Body of pancreas (tissue), 4 donors: ENCODE measurements at regions not wholly inside any gene's neighbourhood (a gene's known extent, or its start where the extent isn't known, plus 50 kb on each side); places are given as distances from the start of the nearest gene placed in this dataset.

ENCODE experiments used
- CTCF ChIP-seq, 7 experiments: fragments of 450-650 bp in 4 of 7; fragments of 200-600 bp in 3 of 7; sonication (generic) in 3 of 7; IDR thresholded peaks; one replicate each; pipeline ENCODE4 v1.5.1; 2016 to 2019; ENCODE audit warnings: antibody characterized with exemption in 7 of 7
- POLR2A ChIP-seq, 3 donors: fragments of 450-650 bp; IDR thresholded peaks; one replicate each; pipeline ENCODE4 v1.6.1; 2016; ENCODE audit warnings: antibody characterized with exemption in 3 of 3, mild to moderate bottlenecking in 2 of 3

- TF ChIP-seq CTCF (IDR thresholded peaks at IDR 0.05) (no peak), POLR2A (IDR thresholded peaks at IDR 0.05) (no peak)
Measured at GRCh38 chr6:121590916-121591315, 155.5 kb downstream of the GJA1 start.
